Small intestine (tissue), 7 donors: ENCODE measurements at regions not wholly inside any gene's neighbourhood (a gene's known extent, or its start where the extent isn't known, plus 50 kb on each side); places are given as distances from the start of the nearest gene placed in this dataset.
"Not testable (repeated sequence)": the region's sequence is repeated elsewhere in the genome, so short reads cannot be mapped to it uniquely, and the experiment has no call there.

Experiments
- DNase-seq, 2 donors: peaks; one replicate each; pipeline versions ENCODE4 v3.0.0 to v3.0.0-alpha.2; 2013
- FAIRE-seq: peaks from 2 replicates; lab custom pipeline; 2012; peaks lifted over from hg19 to GRCh38; lab: Jason Lieb, UNC
- H3K27ac ChIP-seq, 3 donors: one replicate each; pipeline ENCODE4 v1.5.1; 2013; ENCODE audit warnings: low read length in 2 of 3, mild to moderate bottlenecking in 2 of 3, control low read depth in 1 of 3, inconsistent platforms in 1 of 3, low read depth in 1 of 3, moderate library complexity in 1 of 3
- H3K27me3 ChIP-seq, 3 donors: one replicate each; pipeline ENCODE4 v1.6.1; 2013; ENCODE audit warnings: low read length in 3 of 3, inconsistent platforms in 1 of 3; ENCODE audit not compliant: control insufficient read depth in 3 of 3, insufficient read depth in 3 of 3
- H3K36me3 ChIP-seq, 3 donors: one replicate each; pipeline ENCODE4 v1.6.1; 2013; ENCODE audit warnings: low read length in 3 of 3, inconsistent platforms in 1 of 3, low read depth in 1 of 3, mild to moderate bottlenecking in 1 of 3, moderate library complexity in 1 of 3; ENCODE audit not compliant: control insufficient read depth in 3 of 3, insufficient read depth in 2 of 3
- H3K4me1 ChIP-seq, 3 donors: one replicate each; pipeline ENCODE4 v1.6.1; 2013; ENCODE audit warnings: low read length in 2 of 3, inconsistent platforms in 1 of 3, low read depth in 1 of 3, mild to moderate bottlenecking in 1 of 3, moderate library complexity in 1 of 3; ENCODE audit not compliant: control insufficient read depth in 3 of 3, insufficient read depth in 2 of 3
- H3K4me3 ChIP-seq, 3 donors: one replicate each; pipeline ENCODE4 v1.5.1; 2013; ENCODE audit warnings: low read length in 3 of 3, control low read depth in 1 of 3, inconsistent platforms in 1 of 3, low read depth in 1 of 3, mild to moderate bottlenecking in 1 of 3, moderate library complexity in 1 of 3
- H3K9me3 ChIP-seq, 2 donors: one replicate each; pipeline ENCODE4 v1.6.1; 2013; ENCODE audit warnings: low read depth in 1 of 2, low read length in 1 of 2; ENCODE audit not compliant: control insufficient read depth in 2 of 2, insufficient read depth in 1 of 2
- whole genome bisulfite sequencing, 3 donors: extraction: QIAGEN DNeasy Blood & Tissue Kit; methylation state at CpG; one replicate each; pipeline ENCODE4 v1.1.7; 2013; 5-methylcytosine and 5-hydroxymethylcytosine counted together
- donor health status: healthy with polysubstance abuse.
- donor health status: control.
- donor health status: control.
- donor health status: Bipolar disorder and iron deficiency.
- donor health status: healthy.

DNA sequence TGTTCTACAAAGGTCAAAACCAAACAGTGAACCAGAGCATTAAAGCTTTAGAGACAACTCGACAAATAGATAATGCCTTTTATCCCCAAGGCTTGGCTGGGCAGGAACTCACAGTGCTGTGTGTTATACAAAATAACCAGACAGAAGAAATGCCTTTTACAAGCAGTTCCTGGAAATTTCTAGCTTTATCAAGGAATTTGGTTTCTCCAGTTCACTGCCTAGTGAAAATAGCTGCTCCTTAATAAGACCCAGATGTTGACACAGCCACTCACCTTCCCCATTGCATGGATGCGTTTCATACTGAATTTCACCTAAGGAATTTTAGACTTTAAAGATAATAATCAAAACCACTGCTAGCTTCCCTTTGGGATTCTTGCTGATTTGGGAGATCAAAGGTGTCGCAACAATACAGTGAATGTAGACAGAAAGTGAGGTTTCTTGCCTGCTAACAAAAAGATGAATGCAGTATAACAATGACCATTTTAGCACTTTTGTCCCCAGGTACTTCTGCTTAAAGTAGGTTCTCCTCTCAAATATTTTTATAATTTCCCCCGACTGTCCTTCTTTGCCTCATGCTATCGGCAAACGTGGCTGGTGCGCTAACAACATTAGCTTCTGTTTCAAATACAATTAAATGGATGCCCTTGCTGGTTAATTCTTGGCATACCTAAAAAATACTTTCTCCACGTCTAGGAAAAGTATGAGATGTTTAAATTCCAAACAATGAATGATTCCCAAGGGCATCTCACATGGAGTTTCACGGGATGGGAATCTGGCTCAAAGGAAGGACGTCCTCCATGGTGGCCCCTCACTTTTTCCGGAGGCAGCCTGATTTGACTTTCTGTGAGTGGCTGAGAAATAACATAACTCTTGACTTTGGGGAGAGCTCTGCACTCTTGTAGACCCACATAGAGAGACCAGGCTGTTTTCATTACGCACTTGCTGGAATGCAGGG is 162.4 kb downstream of the C12orf75 start:
- Histone ChIP-seq H3K4me1 (no peaks in the 10 kb centered on the region), H3K27me3 (no peaks in the 10 kb centered on the region), H3K4me3 (no peak overlapping the region), H3K36me3 (no peaks in the 10 kb centered on the region), H3K27ac (no peak overlapping the region), H3K9me3 (peaks cover 0 to 11% of the 10 kb centered on the region in 2 donors)
- FAIRE-seq (no peak), DNase-seq (no peak)
- WGBS, 3 donors = 73 to 78% (median 77%) methylated on average over 12 of the region's 12 CpGs

DNA sequence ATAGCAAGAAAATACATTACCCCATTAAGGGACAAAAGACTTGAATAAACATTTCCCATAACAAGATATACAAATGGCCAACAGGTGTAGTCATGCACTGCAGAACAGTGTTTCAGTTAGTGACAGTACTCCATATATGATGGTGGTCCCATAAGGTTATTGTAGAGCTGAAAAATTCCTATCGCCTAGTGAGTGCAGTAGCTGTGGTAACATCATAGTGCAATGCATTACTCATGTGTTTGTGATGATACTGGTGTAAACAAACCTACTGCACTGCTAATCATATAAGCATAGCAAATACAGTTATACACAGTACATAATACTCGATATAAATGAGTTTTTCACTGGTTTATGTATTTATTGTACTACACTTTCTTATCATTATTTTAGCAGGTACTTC is 168.7 kb downstream of the C12orf75 start:
- Histone ChIP-seq H3K4me1 (no peaks in the 10 kb centered on the region), H3K9me3 (peaks cover 0 to 15% of the 10 kb centered on the region in 2 donors), H3K36me3 (no peaks in the 10 kb centered on the region), H3K4me3 (no peak overlapping the region), H3K27ac (no peak overlapping the region), H3K27me3 (no peaks in the 10 kb centered on the region)
- FAIRE-seq (no peak), DNase-seq (no peak)
- WGBS, 3 donors = 51 to 80% (median 61%) methylated on average over 2 of the region's 2 CpGs

DNA sequence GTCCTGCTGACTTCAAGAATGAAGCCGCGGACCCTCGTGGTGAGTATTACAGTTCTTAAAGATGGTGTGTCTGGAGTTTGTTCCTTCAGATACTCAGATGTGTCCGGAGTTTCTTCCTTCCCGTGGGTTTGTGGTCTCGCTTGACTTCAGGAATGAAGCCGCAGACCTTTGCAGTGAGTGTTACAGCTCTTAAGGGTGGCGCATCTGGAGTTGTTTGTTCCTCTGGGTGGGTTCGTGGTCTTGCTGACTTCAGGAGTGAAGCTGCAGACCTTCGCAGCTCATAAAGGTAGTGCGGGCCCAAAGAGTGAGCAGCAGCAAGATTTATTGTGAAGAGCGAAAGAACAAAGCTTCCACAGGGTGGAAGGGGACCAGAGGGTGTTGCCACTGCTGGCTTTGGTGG is 170.2 kb downstream of the C12orf75 start:
- not testable (repeated sequence) for H3K27ac ChIP-seq, H3K27me3 ChIP-seq, DNase-seq, H3K9me3 ChIP-seq, H3K4me3 ChIP-seq, H3K4me1 ChIP-seq, FAIRE-seq, H3K36me3 ChIP-seq
- 76 to 89% (median 79%) methylated on average over 12 of the region's 12 CpGs for WGBS, 3 donors

DNA sequence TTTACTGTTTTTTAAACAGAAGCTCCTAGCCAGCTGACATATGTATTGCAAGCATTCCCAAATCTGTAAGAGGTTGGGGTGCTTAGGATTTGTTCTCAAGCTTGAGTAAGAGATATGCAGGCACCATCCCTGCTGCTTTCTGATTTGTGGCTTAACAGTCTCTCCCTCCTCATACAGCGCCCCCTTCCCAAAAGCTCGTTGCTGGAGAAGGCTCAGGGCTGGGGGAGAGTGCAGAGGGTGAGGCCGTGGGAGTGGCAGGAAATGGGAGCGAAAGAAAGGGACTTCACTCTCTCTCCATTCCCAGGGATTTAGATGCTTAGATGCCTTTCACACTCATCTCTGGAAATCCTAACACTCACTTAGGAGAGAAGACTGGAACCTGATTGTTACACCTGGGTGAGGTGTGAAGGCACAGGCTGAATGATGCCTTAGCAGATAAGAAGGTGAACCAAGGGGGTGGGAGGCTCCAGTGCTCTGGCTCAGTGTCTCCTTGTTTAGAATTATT is 172.0 kb downstream of the C12orf75 start:
- Histone ChIP-seq H3K36me3 (no peaks in the 10 kb centered on the region), H3K27ac (no peak overlapping the region), H3K9me3 (peaks cover 0 to 6% of the 10 kb centered on the region in 2 donors), H3K4me1 (no peaks in the 10 kb centered on the region), H3K27me3 (no peaks in the 10 kb centered on the region), H3K4me3 (no peak overlapping the region)
- no peak for DNase-seq
- WGBS, 3 donors = 27 to 41% (median 38%) methylated on average over 4 of the region's 4 CpGs
- no peak for FAIRE-seq

DNA sequence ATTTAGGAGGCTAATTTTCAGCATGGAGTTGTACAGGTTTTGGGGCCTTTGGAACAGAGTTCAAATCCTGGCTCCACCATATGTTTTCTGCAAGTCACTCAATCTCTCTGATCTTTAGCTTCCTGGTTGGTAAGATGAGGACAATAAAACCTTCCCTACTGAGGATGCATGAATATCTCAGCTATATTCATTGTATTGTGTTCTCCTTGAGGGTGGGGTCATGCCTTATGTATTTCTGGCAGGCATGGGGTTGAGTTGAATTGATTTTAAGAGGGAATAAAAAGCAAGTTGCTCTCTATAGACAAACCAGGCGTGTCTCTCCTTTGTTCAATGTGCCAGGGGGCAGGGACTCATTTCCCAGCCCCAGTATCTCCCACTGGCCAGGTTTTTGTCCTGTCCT is 173.1 kb downstream of the C12orf75 start:
- no peak for FAIRE-seq
- H3K4me1 ChIP-seq = no peaks in the 10 kb centered on the region
- H3K4me3 ChIP-seq = no peak overlapping the region
- no peaks in the 10 kb centered on the region for H3K36me3 ChIP-seq
- no peak overlapping the region for H3K27ac ChIP-seq
- H3K27me3 ChIP-seq = no peaks in the 10 kb centered on the region
- 67 to 78% (median 71%) methylated on average over 1 of the region's 1 CpG for WGBS, 3 donors
- no peak for DNase-seq
- peaks cover 0 to under 1% of the 10 kb centered on the region in 2 donors for H3K9me3 ChIP-seq

DNA sequence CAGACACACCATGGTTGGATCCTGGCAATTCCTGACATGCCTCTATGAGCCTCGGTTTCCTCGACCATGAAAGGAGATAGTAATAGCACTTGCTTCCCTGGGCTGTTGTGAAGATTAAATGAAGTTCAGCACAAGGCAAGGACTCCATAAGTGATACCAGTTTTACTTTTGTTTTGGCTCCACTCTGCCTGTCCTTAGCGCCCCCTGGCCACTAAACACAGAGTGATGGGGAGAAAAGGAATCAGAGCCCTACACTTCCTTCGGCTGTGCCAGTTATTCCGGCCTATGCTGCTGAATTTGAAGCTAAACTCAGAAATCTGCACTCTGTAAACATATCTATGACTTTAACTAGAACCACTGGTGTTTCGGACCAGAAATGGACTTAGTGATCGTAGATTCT is 173.8 kb downstream of the C12orf75 start:
- H3K27ac ChIP-seq = no peak overlapping the region
- H3K36me3 ChIP-seq = no peaks in the 10 kb centered on the region
- DNase-seq (no peak), FAIRE-seq (no peak)
- no peaks in the 10 kb centered on the region for H3K4me1 ChIP-seq
- H3K27me3 ChIP-seq = no peaks in the 10 kb centered on the region
- H3K9me3 ChIP-seq = no peaks in the 10 kb centered on the region
- H3K4me3 ChIP-seq = no peak overlapping the region
- 83 to 92% (median 87%) methylated on average over 7 of the region's 7 CpGs for WGBS, 3 donors

DNA sequence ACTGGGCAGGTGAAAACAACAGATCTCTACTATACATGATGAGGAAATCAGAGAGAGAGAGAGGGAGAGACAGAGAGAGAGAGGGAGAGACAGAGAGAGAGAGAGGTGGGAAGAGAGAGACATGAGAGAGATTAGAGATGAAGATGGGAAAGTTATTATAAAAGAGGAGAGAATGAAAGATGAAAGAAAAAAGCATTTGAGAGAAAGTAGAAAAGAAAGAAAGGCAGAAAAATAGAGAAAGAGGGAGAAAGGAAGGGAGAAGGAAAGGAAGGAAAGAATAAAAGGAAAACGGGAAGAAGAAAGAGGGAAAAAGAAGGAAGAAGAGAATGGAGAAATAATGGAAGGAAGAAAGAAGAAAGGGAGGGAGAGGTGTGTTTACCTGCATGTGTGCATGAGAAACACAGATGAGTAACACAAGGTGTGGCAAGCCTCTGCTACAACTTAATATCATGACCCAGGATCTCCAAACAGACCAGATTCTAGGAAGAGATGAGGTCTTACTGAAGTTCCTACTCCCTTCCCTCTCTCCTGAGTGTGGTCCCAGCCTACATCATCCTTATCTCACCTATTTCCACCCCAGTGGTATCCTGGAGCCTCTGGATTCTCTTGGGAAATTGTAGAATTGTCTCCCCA is 176.3 kb downstream of the C12orf75 start:
- Histone ChIP-seq H3K27me3 (no peaks in the 10 kb centered on the region), H3K4me3 (no peak overlapping the region), H3K9me3 (no peaks in the 10 kb centered on the region), H3K27ac (no peak overlapping the region), H3K36me3 (no peaks in the 10 kb centered on the region), H3K4me1 (no peaks in the 10 kb centered on the region)
- DNase-seq (no peak), FAIRE-seq (no peak)
- 50 to 80% (median 73%) methylated on average over 1 of the region's 1 CpG for WGBS, 3 donors

DNA sequence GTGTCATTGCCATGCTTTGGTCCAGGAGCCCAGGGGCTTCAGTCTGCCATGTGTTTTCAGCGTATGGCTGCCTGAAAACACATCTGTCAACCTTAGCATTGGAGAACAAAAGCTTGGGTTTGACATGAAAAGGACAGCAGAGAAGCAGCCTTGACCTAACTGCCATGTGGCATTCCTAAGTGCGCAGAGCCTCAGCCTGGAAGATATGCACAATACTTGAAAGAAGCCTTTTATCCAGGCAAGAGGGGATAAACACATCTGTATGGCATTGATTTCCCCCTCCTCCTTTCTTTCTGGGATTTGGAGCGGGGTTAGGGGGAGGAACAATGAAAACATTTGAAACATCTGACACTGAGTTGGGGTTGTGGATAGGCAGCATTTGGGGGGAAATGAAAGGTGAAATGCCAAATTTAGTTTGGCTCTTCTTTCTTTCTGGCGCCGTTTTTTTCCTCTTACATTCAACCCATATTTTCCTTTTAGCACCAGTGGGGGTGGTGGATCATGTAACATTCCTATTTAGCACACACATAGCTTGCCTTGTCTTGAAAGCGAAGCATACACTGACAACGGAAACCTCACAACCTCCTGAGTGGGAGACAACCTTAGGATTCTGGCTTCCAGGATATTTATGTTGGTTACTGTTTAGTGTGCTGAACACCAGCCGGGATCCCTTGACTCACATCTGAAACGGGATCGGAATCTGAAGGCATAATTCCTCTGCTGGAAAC is 177.0 kb downstream of the C12orf75 start:
- Histone ChIP-seq H3K4me3 (no peak overlapping the region), H3K36me3 (no peaks in the 10 kb centered on the region), H3K4me1 (no peaks in the 10 kb centered on the region), H3K27ac (no peak overlapping the region), H3K9me3 (no peaks in the 10 kb centered on the region), H3K27me3 (no peaks in the 10 kb centered on the region)
- no peak for FAIRE-seq
- DNase-seq = no peak
- WGBS, 3 donors = 84 to 93% (median 86%) methylated on average over 10 of the region's 10 CpGs
